GM21717 (cell line): ENCODE measurements at regions not wholly inside any gene's neighbourhood (a gene's known extent, or its start where the extent isn't known, plus 50 kb on each side); places are given as distances from the start of the nearest gene placed in this dataset.
"Not testable (repeated sequence)": the region's sequence is repeated elsewhere in the genome, so short reads cannot be mapped to it uniquely, and the experiment has no call there.

Experiments
- ATAC-seq: cut with Tn5 transposase; IDR thresholded peaks from one replicate; pipeline ENCODE4 v1.9.1; 2021; ENCODE audit warnings: mild to moderate bottlenecking, moderate library complexity; ENCODE audit not compliant: unreplicated experiment

DNA sequence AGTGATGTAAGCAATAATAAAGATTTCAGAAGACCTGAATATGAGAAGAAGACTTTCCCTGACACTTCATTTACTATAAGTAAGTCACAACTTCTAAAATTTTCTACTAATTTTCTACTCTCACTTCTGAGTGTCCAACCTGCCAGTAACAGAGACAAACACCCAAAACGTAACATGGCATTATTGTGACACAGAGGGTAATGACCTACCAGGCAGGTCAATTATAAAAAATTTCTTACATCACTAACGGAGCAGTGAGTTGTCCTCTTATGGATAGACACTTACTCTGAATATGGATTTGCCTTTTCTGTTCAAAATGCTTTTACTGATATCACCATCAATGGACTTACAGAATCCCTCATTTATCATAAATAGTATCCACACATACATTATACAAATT, 405.9 kb upstream of the MAGEB16 start:
- ATAC-seq = no peak

DNA sequence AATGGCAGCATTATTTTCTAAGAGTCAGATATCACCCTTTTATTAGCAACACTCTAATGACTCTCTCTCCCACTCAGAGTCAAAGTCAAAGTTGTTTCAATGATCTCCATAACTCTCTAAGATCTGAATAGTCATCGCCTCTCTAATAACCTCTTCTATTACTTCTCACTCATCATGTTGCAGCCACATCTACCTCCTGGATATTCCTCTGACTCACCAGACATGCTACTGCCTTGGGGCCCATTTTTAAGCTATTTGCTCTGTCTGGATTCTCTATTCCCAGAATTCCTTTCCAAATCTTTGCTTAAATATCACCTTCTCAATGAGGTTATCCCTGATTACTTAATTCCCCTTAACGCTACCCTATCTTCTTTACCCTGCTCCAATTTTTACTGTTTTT, 391.8 kb upstream of the MAGEB16 start:
- no peak for ATAC-seq

GRCh38 chrX:35416782-35417181, 381.4 kb upstream of the MAGEB16 start:
- no peak for ATAC-seq

- no peak for ATAC-seq
Observed at GRCh38 chrX:35432056-35432455, 366.1 kb upstream of the MAGEB16 start.

DNA sequence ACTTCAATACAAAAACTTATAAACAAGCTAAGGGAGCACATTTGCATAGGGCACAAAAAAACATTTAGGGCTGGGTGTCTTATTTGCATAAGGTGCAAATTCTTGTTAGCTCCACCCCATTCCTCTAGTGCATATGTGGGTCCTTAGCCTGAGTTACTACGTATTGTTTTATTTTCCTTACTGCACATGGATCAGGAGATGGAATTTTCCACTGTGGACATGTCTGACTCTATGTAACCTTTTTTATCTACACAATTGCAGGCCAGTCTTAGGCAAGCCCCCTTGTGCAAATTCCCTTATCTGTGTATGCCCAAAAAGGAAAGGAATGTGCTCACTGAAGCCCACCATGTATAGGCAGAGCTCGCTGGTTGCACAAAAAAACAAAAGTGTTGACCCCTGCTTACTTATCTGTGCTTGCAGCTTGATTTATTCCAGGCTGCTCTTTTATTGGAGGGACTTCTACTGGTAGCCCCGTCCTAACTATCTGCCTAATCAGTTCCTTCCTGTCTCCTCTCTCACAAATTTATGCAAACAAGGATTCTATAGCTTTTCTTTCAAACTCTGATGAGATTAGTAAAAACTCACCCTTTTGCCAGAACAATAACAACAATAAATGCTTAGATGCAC, 359.0 kb upstream of the MAGEB16 start:
- no peak for ATAC-seq

GRCh38 chrX:35439692-35440091, 358.4 kb upstream of the MAGEB16 start:
- no peak for ATAC-seq

DNA sequence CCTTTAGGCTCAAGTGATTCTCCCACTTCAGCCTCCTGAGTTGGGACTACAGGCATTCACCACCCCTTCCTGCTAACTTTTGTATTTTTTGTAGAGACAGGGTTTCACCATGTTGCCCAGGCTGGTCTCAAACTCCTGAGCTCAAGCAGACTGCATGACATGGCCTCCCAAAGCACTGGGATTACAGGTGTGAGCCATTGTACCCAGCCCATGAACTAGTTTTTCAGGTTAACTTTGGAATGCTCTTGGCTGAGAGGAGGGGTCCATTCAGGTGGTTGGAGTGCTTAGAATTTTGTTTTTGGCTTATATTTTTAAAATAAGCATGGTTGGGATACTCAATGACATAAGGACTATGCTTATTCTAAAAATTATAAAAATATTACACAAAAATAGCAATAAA, 355.7 kb upstream of the MAGEB16 start:
- ATAC-seq = no peak

DNA sequence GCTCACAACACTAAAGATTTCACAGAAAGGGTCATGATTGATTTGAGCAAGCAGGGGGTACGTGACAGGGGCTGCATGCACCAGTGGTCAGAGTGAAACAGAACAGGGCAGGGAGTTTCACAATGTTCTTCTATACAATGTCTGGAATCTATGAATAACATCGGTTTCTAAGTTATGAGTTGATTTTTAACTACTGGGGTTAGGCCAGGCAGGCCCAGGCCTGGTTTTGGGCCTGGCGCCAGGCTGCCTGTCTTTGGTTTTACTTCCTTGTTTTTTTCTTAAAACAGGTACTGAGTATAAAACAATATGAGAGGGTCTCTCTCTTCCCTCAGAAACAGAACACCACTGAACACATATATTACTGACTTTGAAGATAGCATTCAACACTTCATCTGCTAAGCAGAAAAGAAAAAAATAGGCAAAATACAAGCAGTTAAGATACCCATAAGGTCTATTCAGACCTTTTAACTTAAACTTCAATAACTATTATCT, 355.0 kb upstream of the MAGEB16 start:
- not testable (repeated sequence) for ATAC-seq

GRCh38 chrX:35444671-35445355, 353.3 kb upstream of the MAGEB16 start:
- no peak for ATAC-seq

GRCh38 chrX:35445912-35446311, 352.2 kb upstream of the MAGEB16 start:
- ATAC-seq = no peak

GRCh38 chrX:35456891-35457290, 341.3 kb upstream of the MAGEB16 start:
- no peak for ATAC-seq

- ATAC-seq = no peak
Observed at GRCh38 chrX:35458142-35458541, 340.0 kb upstream of the MAGEB16 start.

DNA sequence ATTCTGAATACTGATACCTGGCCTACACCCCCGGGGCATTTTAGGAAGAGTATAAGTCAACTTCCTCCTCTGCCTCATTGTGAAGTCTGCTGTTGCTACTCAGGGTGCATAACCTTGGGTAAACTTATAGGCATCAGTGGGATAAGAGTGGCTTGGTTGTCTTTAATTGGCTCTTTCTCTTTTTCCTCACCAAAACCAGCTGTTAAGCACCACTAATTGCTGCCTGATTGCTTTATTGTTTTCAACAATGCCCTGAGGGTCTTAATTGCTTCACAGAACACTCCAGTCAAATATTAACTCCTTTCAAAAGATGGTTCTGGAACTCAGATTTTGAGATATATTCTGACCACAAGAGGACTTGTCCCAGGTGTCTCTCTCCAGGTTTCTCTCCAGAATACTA, 337.0 kb upstream of the MAGEB16 start:
- no peak for ATAC-seq

DNA sequence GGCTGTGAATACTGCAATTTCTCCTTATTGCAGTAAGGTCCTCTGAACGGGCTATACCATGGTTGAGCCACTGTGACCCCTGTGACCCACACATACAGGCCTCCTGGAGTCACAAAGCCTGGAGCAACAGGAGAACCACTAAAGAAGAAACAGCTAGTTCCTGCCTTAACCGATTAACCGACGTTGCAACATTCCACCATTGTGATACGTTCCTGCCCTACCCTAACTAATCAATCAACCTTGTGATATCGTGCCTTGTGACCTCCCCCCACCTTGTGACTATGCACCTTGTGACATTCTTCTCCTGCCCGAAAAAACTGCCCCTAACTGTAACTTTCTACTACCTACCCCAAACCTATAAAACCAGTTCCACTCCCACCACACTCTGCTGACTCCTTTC, 301.5 kb upstream of the MAGEB16 start:
- not testable (repeated sequence) for ATAC-seq

DNA sequence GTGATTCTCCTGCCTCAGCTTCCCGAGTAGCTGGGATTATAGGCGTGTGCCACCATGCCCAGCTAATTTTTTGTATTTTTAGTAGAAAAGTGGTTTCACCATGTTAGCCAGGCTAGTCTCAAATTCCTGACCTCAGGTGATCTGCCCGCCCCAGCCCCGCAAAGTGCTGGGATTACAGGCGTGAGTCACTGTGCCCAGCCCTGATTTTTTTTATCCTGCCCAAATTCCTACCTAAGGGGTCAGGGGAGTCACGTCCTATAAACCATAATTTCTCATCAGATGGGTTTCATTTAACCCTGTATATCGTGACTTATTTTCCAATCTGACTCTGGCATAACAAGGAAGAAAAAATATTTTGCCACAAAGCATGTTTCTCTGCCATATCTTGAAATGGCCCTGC, 300.7 kb upstream of the MAGEB16 start:
- ATAC-seq = not testable (repeated sequence)

GRCh38 chrX:35499071-35499862, 298.9 kb upstream of the MAGEB16 start:
- no peak for ATAC-seq

- no peak for ATAC-seq
Observed at GRCh38 chrX:35507701-35508100, 290.4 kb upstream of the MAGEB16 start.

DNA sequence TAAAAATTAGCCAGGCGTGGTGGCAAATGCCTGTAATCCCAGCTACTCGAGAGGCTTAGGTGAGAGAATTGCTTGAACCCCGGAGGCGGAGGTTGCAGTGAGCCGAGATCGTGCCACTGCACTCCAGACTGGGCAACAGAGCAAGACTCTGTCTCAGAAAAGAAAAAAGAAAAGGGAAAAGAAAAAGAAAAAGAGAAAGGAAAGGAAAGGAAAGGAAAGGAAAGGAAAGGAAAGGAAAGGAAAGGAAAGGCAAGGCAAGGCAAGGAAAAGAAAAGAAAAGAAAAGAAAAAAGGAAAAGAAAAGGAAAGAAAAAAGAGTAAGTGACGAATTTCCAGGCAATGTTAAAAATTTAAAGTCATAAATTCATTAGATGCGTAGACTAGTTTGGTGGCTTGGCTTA, 250.1 kb upstream of the MAGEB16 start:
- not testable (repeated sequence) for ATAC-seq

- ATAC-seq = no peak
Observed at GRCh38 chrX:35557916-35558315, 240.2 kb upstream of the MAGEB16 start.

DNA sequence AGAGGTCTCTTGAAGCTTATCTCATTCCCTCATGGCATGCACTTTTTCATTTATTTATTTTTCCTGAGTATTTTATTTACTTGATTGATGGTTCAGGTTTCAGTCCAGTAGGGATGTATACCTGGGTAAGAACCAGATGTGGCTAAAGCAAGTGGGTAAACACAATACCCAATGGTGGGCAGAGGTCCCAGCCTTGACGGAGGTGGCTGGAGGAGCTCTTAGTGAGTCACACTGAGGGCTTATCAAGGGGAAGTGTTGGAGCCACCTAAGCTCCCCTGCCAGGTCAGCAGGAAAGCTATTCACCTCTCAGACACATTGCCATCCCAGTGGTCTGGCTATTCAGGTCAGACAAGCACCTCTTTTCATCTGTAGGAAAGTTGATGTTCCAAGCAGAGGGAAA, 236.2 kb upstream of the MAGEB16 start:
- ATAC-seq = no peak

DNA sequence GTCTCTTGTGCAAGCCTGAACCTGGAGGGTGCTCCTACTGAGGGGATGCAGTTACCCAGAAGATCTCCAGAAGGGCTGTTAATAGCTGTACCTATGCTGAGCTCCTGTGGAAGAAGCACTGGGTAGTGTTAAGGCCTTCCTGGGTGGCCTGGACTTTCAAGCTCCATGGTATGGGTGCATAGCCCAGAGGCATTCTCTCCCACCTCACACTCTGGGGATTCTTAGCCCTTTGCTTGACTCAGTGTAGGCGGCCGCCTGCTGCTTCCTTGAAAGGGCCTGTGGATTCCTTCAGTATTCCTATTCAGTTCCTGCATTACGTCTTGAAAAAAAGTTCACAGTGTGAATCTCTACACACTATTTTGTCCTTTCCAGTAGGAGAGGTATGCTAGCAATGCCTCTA, 235.7 kb upstream of the MAGEB16 start:
- ATAC-seq = no peak

DNA sequence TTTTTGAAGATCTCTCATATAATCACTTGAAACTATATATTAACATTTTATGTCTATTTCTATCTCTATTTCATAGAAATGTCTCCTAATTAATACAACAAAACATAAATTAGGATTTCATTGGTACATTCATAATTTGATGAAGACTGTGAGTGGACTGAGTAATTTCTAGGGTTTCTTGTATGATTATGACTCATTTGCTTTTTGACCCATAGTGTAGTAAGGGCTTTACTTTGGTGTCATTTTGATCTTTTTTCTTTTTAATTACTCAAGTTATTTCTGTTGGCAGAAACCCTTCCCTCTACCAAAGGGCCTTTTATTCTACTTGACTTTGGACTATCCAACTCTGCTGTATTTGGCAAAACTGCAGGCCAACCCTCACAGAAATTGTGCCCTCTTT, 207.9 kb upstream of the MAGEB16 start:
- ATAC-seq = no peak
